ENCODE measurements at regions not wholly inside any gene's neighbourhood (a gene's known extent, or its start where the extent isn't known, plus 50 kb on each side); places are given as distances from the start of the nearest gene placed in this dataset.

DNA sequence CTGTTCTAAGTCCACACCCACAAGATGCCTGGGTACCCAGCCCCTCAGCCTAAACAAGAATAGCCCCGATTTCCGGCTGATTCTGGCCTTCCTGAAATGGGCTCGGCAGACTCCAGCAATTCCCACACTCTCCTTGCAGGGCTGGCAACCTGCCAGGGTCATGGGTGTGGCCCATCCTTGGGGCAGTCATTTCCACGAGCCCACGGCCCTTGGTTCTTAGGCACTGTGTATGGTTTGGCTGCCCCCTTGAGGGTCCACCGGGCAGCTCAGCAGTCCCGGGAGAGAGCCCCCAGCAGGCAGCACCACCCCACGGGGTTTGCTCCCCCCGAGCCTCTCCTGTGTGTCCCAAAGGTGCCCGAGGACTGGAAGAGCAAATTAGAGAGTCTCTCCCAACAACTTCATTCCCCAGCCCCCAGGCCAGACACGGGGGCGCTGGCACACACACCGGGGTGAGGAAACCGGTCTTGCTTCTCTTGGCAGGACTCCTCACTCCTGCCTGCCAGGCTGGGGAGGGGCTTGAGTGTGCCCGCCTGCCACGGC lies 142.2 kb downstream of the EMX2 start:
- DNase-seq (ENCODE audit: low read depth) = no peak
- no peak overlapping the region for H3K4me3 ChIP-seq (replicated peaks; ENCODE audit: low read depth, low read length)
- TF ChIP-seq CTCF (IDR thresholded peaks at IDR 0.05; ENCODE audit: low read length, missing control alignments) = no peak

- H3K4me3 ChIP-seq (replicated peaks; ENCODE audit: low read depth, low read length) = no peak overlapping the region
- DNase-seq (ENCODE audit: low read depth) = no peak
- TF ChIP-seq CTCF (IDR thresholded peaks at IDR 0.05; ENCODE audit: low read length, missing control alignments) = no peak
These were observed 142.9 kb downstream of the EMX2 start for GRCh38 chr10:117685431-117685830.

- no peak overlapping the region for H3K4me3 ChIP-seq (replicated peaks; ENCODE audit: low read depth, low read length)
- no peak for DNase-seq (ENCODE audit: low read depth)
- TF ChIP-seq CTCF (IDR thresholded peaks at IDR 0.05; ENCODE audit: low read length, missing control alignments) = no peak
These were observed 144.1 kb downstream of the EMX2 start for GRCh38 chr10:117686606-117687005.

DNA sequence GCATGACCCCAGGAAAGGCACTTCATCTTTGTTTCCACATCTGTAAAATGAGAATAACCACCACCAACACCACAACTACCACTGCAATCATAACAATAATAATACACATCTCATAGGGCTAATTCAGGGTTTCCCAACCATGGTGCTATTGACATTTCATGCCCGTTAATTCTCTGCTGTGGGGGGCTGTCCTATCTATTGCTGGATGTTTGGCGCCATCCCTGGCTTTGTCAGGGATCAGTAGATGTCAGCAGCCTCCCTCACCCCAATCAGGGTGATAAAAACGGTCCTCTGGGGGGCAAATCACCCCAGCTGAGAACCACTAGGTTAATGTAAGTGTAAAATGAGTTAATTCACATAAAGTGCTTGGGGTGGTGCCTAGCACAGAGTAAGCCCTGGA lies 145.8 kb downstream of the EMX2 start:
- H3K4me3 ChIP-seq (replicated peaks; ENCODE audit: low read depth, low read length) = no peak overlapping the region
- no peak for DNase-seq (ENCODE audit: low read depth)
- no peak for TF ChIP-seq CTCF (IDR thresholded peaks at IDR 0.05; ENCODE audit: low read length, missing control alignments)

- TF ChIP-seq CTCF (IDR thresholded peaks at IDR 0.05; ENCODE audit: low read length, missing control alignments) = no peak
- no peak overlapping the region for H3K4me3 ChIP-seq (replicated peaks; ENCODE audit: low read depth, low read length)
- DNase-seq (ENCODE audit: low read depth) = no peak
These were observed 147.0 kb downstream of the EMX2 start for GRCh38 chr10:117689566-117689965.

- H3K4me3 ChIP-seq (replicated peaks; ENCODE audit: low read depth, low read length) = no peak overlapping the region
- no peak for TF ChIP-seq CTCF (IDR thresholded peaks at IDR 0.05; ENCODE audit: low read length, missing control alignments)
- DNase-seq (ENCODE audit: low read depth) = no peak
These were observed 147.8 kb downstream of the EMX2 start for GRCh38 chr10:117690359-117690758.

DNA sequence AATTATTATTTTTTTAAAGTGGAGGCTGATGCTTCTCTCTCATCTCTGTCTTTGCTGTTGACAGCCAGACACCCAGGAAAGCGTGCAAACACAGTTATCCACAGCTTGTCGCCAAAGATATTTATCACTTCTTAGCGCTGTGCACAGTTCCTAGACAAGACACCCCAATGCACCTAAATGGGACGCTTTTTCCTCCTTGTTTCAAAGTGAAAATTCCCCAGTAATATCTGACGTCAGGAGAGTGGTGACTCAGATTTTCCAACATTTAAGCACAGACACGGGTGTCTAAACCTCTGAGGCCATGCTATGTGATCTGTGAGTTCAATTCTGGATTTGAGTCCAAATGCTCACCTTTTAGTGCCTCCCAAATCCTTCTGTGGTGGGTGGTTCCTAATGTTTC lies 151.6 kb downstream of the EMX2 start:
- H3K4me3 ChIP-seq (replicated peaks; ENCODE audit: low read depth, low read length) = no peak overlapping the region
- no peak for DNase-seq (ENCODE audit: low read depth)
- TF ChIP-seq CTCF (IDR thresholded peaks at IDR 0.05; ENCODE audit: low read length, missing control alignments) = no peak
